Amniotic stem cell (primary cell): ENCODE measurements at regions not wholly inside any gene's neighbourhood (a gene's known extent, or its start where the extent isn't known, plus 50 kb on each side); places are given as distances from the start of the nearest gene placed in this dataset.

Experiments
- DNase-seq: peaks from one replicate; lab custom pipeline; 2025; lab: John Stamatoyannopoulos, UW

GRCh38 chr2:79453918-79454317 is 58.9 kb upstream of the CTNNA2 start:
- DNase-seq = no peak

GRCh38 chr2:79452651-79453050 is 60.2 kb upstream of the CTNNA2 start:
- no peak for DNase-seq

- no peak for DNase-seq
These were observed 65.4 kb upstream of the CTNNA2 start for GRCh38 chr2:79447463-79447862.

GRCh38 chr2:79446313-79446712 is 66.5 kb upstream of the CTNNA2 start:
- no peak for DNase-seq

GRCh38 chr2:79437433-79438267 is 75.2 kb upstream of the CTNNA2 start:
- no peak for DNase-seq

GRCh38 chr2:79434362-79434761 is 78.5 kb upstream of the CTNNA2 start:
- no peak for DNase-seq

- no peak for DNase-seq
These were observed 80.1 kb upstream of the CTNNA2 start for GRCh38 chr2:79432731-79433146.

- no peak for DNase-seq
These were observed 84.1 kb upstream of the CTNNA2 start for GRCh38 chr2:79428745-79429144.

GRCh38 chr2:79414690-79415089 is 98.2 kb upstream of the CTNNA2 start:
- no peak for DNase-seq

- DNase-seq = no peak
These were observed 118.4 kb upstream of the CTNNA2 start for GRCh38 chr2:79394485-79394859.

- DNase-seq = no peak
These were observed 118.9 kb upstream of the CTNNA2 start for GRCh38 chr2:79393806-79394484.

GRCh38 chr2:79393107-79393685 is 119.7 kb upstream of the CTNNA2 start:
- DNase-seq = no peak

GRCh38 chr2:79389481-79389880 is 123.4 kb upstream of the CTNNA2 start:
- no peak for DNase-seq

GRCh38 chr2:79388024-79388423 is 124.8 kb upstream of the CTNNA2 start:
- no peak for DNase-seq

GRCh38 chr2:79387431-79387830 is 125.4 kb upstream of the CTNNA2 start:
- DNase-seq = no peak

- DNase-seq = no peak
These were observed 129.2 kb upstream of the CTNNA2 start for GRCh38 chr2:79383681-79384080.

GRCh38 chr2:79375817-79376216 is 137.0 kb upstream of the CTNNA2 start:
- DNase-seq = no peak

- DNase-seq = no peak
These were observed 139.3 kb upstream of the CTNNA2 start for GRCh38 chr2:79373358-79374130.

GRCh38 chr2:79370976-79371538 is 141.8 kb upstream of the CTNNA2 start:
- no peak for DNase-seq

GRCh38 chr2:79369127-79369526 is 143.7 kb upstream of the CTNNA2 start:
- DNase-seq = no peak

GRCh38 chr2:79368116-79368630 is 144.7 kb upstream of the CTNNA2 start:
- no peak for DNase-seq

- no peak for DNase-seq
These were observed 153.4 kb upstream of the CTNNA2 start for GRCh38 chr2:79359419-79359818.
